Cardiac fibroblast (primary cell): ENCODE measurements at regions not wholly inside any gene's neighbourhood (a gene's known extent, or its start where the extent isn't known, plus 50 kb on each side); places are given as distances from the start of the nearest gene placed in this dataset.

Source experiments
- DNase-seq, 2 donors: peaks; one replicate each; pipeline versions ENCODE4 v3.0.0 to v3.0.0-alpha.2; 2010; ENCODE audit warnings: low read depth in 2 of 2
- H3K4me3 ChIP-seq, 2 donors: replicated peaks in 1 of 2; 1 replicate in 1 of 2; 2 replicates in 1 of 2; pipeline ENCODE4 v1.5.1; 2011; ENCODE audit warnings: low read depth in 2 of 2, low read length in 2 of 2, mild to moderate bottlenecking in 2 of 2, moderate library complexity in 1 of 2
- CTCF ChIP-seq: IDR thresholded peaks from one replicate; pipeline ENCODE4 v1.5.1; 2011; ENCODE audit warnings: low read depth, mild to moderate bottlenecking, low read length, inconsistent platforms

GRCh38 chr4:30842689-30843088 lies 122.5 kb downstream of the PCDH7 start:
- DNase-seq = no peak
- no peak overlapping the region for H3K4me3 ChIP-seq
- TF ChIP-seq CTCF = no peak

GRCh38 chr4:30844861-30845582 lies 124.9 kb downstream of the PCDH7 start:
- no peak for DNase-seq
- TF ChIP-seq CTCF = no peak

GRCh38 chr4:30847167-30847566 lies 127.0 kb downstream of the PCDH7 start:
- H3K4me3 ChIP-seq = no peak overlapping the region
- TF ChIP-seq CTCF = no peak
- DNase-seq = no peak

More at GRCh38 chr4:30844861-30845582, 124.9 kb downstream of the PCDH7 start:
- no peak overlapping the region for H3K4me3 ChIP-seq

GRCh38 chr4:30847958-30848357 lies 127.8 kb downstream of the PCDH7 start:
- DNase-seq = no peak
- H3K4me3 ChIP-seq = no peak overlapping the region
- TF ChIP-seq CTCF = no peak

- no peak for TF ChIP-seq CTCF
- DNase-seq = peak in 1 of 2 donors; percentile 39
- H3K4me3 ChIP-seq = no peak overlapping the region
These were observed 134.4 kb downstream of the PCDH7 start for GRCh38 chr4:30854531-30854930.

- DNase-seq = no peak
- no peak overlapping the region for H3K4me3 ChIP-seq
- TF ChIP-seq CTCF = no peak
These were observed 135.1 kb downstream of the PCDH7 start for GRCh38 chr4:30855232-30855631.
